Adrenal gland (tissue), 5 donors: ENCODE measurements at regions not wholly inside any gene's neighbourhood (a gene's known extent, or its start where the extent isn't known, plus 50 kb on each side); places are given as distances from the start of the nearest gene placed in this dataset.

Experiments
- CTCF ChIP-seq, 6 experiments: fragments of 450-650 bp in 4 of 6; fragments of 200-600 bp in 2 of 6; sonication (generic) in 1 of 6; IDR thresholded peaks; 1 replicate in 5 of 6; 2 replicates in 1 of 6; pipeline versions ENCODE4 v1.5.1 to v1.8.0; 2016 to 2021; ENCODE audit warnings: antibody characterized with exemption in 6 of 6, mild to moderate bottlenecking in 2 of 6, moderate library complexity in 1 of 6
- POLR2A ChIP-seq, 2 donors: fragments of 450-650 bp; IDR thresholded peaks; one replicate each; pipeline ENCODE4 v1.6.1; 2017; ENCODE audit warnings: antibody characterized with exemption in 2 of 2, mild to moderate bottlenecking in 2 of 2, moderate library complexity in 1 of 2
- donor health status: DM: no; HTN: no; CAD: no.

GRCh38 chr15:31806106-31806505 lies 224.2 kb upstream of the CHRNA7 start:
- no peak for TF ChIP-seq CTCF (IDR thresholded peaks at IDR 0.05)
- no peak for TF ChIP-seq POLR2A (IDR thresholded peaks at IDR 0.05)
